ENCODE measurements at regions not wholly inside any gene's neighbourhood (a gene's known extent, or its start where the extent isn't known, plus 50 kb on each side); places are given as distances from the start of the nearest gene placed in this dataset.

GRCh38 chr3:160106905-160107861 lies 118.0 kb upstream of the C3orf80 start (continued):
- peak; percentile 29 to 58; a peak in 2 of 4 replicates for TF ChIP-seq NR2F1 (CRISPR knock-in tag; IDR thresholded peaks at IDR 0.05)
- peak; percentile 54; the same call in 1 of the 2 replicates for TF ChIP-seq ARID3A (IDR thresholded peaks at IDR 0.05; ENCODE audit: low read depth, low read length)
- TF ChIP-seq POLR2AphosphoS5 (IDR thresholded peaks at IDR 0.05; ENCODE audit: low read depth, low read length), result peak; percentile 26; the same call in 1 of the 2 replicates
- TF ChIP-seq THAP11 (CRISPR knock-in tag; IDR thresholded peaks at IDR 0.05), result peak; percentile 81
- TF ChIP-seq SRSF9 (IDR thresholded peaks at IDR 0.05; ENCODE audit: borderline replicate concordance, insufficient read depth, low read depth, low read length, poor library complexity, severe bottlenecking), result no peak
- 0 out of 2 replicates have a peak, but pooled peaks have one; percentile 75 for TF ChIP-seq IRF9 (CRISPR knock-in tag; IDR thresholded peaks at IDR 0.05; ENCODE audit: borderline replicate concordance)
- TF ChIP-seq ATF7 (IDR thresholded peaks at IDR 0.05), result 0 out of 2 replicates have a peak, but pooled peaks have one; percentile 13
- TF ChIP-seq ATF7 (CRISPR knock-in tag; IDR thresholded peaks at IDR 0.05), result no peak
- TF ChIP-seq ZBTB42 (CRISPR knock-in tag; IDR thresholded peaks at IDR 0.05), result no peak
- peak; percentile 47 for TF ChIP-seq SKI (IDR thresholded peaks at IDR 0.05; ENCODE audit: partially characterized antibody)
- no peak for TF ChIP-seq KAT2B (IDR thresholded peaks at IDR 0.05; ENCODE audit: borderline replicate concordance, low read depth, low read length)
- TF ChIP-seq CAMTA2 (CRISPR knock-in tag; IDR thresholded peaks at IDR 0.05; ENCODE audit: borderline replicate concordance), result no peak
- TF ChIP-seq ZEB1 (IDR thresholded peaks at IDR 0.05; ENCODE audit: insufficient replicate concordance, low read depth), result peak; percentile 24
- peak; percentile 94 for TF ChIP-seq ZNF7 (CRISPR knock-in tag; IDR thresholded peaks at IDR 0.05)
- no peak for TF ChIP-seq CBX2 (IDR thresholded peaks at IDR 0.05; ENCODE audit: low read depth, low read length)
- no peak for TF ChIP-seq CBX2 (CRISPR knock-in tag; IDR thresholded peaks at IDR 0.05; ENCODE audit: low read depth)
- 0 out of 2 replicates have a peak, but pooled peaks have one; percentile 49 for TF ChIP-seq AHR (CRISPR knock-in tag; IDR thresholded peaks at IDR 0.05)
- TF ChIP-seq SALL1 (CRISPR knock-in tag; IDR thresholded peaks at IDR 0.05), result peak; percentile 99
- no peak for TF ChIP-seq GPBP1L1 (CRISPR knock-in tag; IDR thresholded peaks at IDR 0.05)
- TF ChIP-seq HBP1 (CRISPR knock-in tag; IDR thresholded peaks at IDR 0.05; ENCODE audit: low read depth), result peak; percentile 68; the same call in 1 of the 2 replicates
- TF ChIP-seq BRD4 (CRISPR knock-in tag; IDR thresholded peaks at IDR 0.05), result peak; percentile 96
- TF ChIP-seq NCOA1 (CRISPR knock-in tag; IDR thresholded peaks at IDR 0.05), result 0 out of 2 replicates have a peak, but pooled peaks have one; percentile 52
- TF ChIP-seq MTA1 (CRISPR knock-in tag; IDR thresholded peaks at IDR 0.05; ENCODE audit: borderline replicate concordance), result peak; percentile 78
- TF ChIP-seq DDIT3 (CRISPR knock-in tag; IDR thresholded peaks at IDR 0.05), result no peak
